Neural crest cell (in vitro differentiated cells): ENCODE measurements at regions not wholly inside any gene's neighbourhood (a gene's known extent, or its start where the extent isn't known, plus 50 kb on each side); places are given as distances from the start of the nearest gene placed in this dataset.

Experiments
- DNase-seq: peaks from one replicate; pipeline ENCODE4 v3.0.0; 2021; ENCODE audit warnings: low read depth, mixed read lengths, low spot score
- H3K27ac Mint-ChIP-seq: one replicate; pipeline ENCODE4 v1.8.0; 2021; ENCODE audit warnings: mild to moderate bottlenecking, mixed read lengths; ENCODE audit not compliant: unreplicated experiment
- H3K27me3 Mint-ChIP-seq: 2 replicates; pipeline ENCODE4 v1.8.0; 2021; ENCODE audit warnings: low read depth, mild to moderate bottlenecking, mixed read lengths
- H3K36me3 Mint-ChIP-seq: 2 replicates; pipeline ENCODE4 v1.8.0; 2021; ENCODE audit warnings: low read depth, mild to moderate bottlenecking, mixed read lengths
- H3K4me1 Mint-ChIP-seq: 2 replicates; pipeline ENCODE4 v1.8.0; 2021; ENCODE audit warnings: mixed read lengths
- H3K4me3 Mint-ChIP-seq: one replicate; pipeline ENCODE4 v1.8.0; 2021; ENCODE audit warnings: mild to moderate bottlenecking, mixed read lengths
- H3K9me3 Mint-ChIP-seq: 2 replicates; pipeline ENCODE4 v1.8.0; 2021; ENCODE audit warnings: mixed read lengths
- CTCF ChIP-seq: fragments of 200-600 bp; sonication (generic); conservative IDR thresholded peaks from 2 replicates; pipeline ENCODE4 v1.5.0; 2021; ENCODE audit warnings: antibody characterized with exemption, mild to moderate bottlenecking

DNA sequence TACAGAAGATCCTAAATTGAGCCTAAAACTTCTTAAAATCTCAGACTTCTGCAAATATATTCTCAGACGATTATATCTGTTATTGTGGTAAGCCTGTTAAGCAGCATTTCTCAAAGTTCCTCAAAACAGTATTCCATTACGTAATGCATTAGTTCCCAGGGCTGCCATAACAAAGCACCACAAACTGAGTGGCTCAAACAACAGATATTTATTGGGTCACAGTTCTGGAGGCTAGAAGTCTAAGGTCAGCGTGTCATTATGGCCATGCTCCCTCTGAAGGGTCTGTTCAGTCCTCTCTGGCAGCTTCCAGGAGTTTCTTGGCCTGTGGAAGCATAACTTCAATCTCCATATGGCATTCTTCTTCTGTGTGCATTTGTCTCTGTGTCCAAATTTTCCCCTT is 103.5 kb upstream of the ST6GALNAC5 start:
- Mint-ChIP-seq H3K36me3 (no peaks in the 10 kb centered on the region), H3K27me3 (no peaks in the 10 kb centered on the region), H3K27ac (no peak overlapping the region), H3K4me1 (peaks cover 11% of the 10 kb centered on the region), H3K4me3 (no peak overlapping the region), H3K9me3 (peaks cover 5% of the 10 kb centered on the region)
- no peak for TF ChIP-seq CTCF
- no peak for DNase-seq

DNA sequence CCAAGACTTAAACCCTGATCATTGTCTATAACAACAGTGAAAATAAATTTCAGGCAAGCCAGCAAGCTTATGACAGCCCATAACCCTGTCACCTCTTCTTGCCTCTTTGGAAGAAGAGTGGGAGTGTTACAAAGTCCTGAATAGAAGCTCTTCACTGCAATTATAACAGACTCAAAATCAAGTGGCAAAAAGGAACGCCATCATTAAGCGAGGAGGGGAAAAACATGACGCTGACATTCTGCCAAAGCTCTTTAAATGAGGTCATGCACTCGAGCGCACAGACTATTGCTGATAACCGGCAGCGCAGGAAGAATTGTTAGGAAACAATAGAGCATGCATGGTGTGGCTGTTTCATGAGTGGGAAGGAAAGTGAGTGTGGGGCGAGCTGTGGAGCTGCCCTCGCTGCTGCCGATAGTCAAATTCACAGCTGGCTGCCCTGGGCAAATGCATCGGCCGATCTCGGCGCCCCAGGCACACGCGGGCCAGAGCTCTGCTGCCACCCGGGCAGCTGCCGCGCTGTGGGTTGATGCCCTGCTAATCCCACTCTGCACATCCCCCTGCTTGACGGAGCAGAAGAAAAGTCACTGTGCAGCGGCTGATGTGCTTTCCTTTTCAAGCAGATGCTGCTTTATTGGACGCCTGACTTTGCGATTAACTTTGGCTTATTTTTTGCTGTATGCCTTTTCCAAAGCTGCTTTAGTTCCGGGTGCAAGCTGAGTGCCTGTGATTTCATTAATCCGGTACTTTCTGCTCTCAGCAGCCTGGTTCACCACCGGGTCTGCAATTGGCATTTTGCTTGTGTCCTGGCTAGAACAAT is 102.4 kb upstream of the ST6GALNAC5 start:
- Mint-ChIP-seq H3K4me1 (peaks cover 11% of the 10 kb centered on the region), H3K36me3 (no peaks in the 10 kb centered on the region), H3K27me3 (no peaks in the 10 kb centered on the region), H3K27ac (no peak overlapping the region), H3K4me3 (no peak overlapping the region), H3K9me3 (peaks cover 5% of the 10 kb centered on the region)
- no peak for TF ChIP-seq CTCF
- no peak for DNase-seq

DNA sequence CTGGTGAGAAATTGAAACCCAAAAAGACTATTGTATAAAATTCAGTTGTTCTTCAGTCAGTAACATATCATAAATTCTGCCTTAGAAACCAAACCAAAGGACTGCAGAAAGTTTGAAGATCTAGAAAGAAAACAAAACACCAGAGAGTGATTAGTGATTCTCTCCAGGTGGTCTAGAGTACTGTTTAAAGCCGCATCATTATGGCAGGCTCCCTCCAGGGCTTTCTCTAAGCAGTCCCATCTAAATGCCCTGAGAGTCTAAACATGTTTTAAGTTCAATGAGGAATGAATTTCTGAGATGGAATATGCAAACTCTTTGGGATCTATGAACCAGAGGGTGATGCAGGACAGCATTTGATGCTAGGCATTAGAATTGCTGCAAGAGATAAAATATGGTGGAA is 100.9 kb upstream of the ST6GALNAC5 start:
- DNase-seq = no peak
- Mint-ChIP-seq H3K4me3 (no peak overlapping the region), H3K36me3 (no peaks in the 10 kb centered on the region), H3K27me3 (no peaks in the 10 kb centered on the region), H3K9me3 (peaks cover 5% of the 10 kb centered on the region), H3K27ac (no peak overlapping the region), H3K4me1 (peaks cover 11% of the 10 kb centered on the region)
- no peak for TF ChIP-seq CTCF

- H3K4me1 Mint-ChIP-seq = peaks cover 4% of the 10 kb centered on the region
- H3K36me3 Mint-ChIP-seq = no peaks in the 10 kb centered on the region
- peaks cover 5% of the 10 kb centered on the region for H3K9me3 Mint-ChIP-seq
- no peak for TF ChIP-seq CTCF
- no peaks in the 10 kb centered on the region for H3K27me3 Mint-ChIP-seq
- DNase-seq = no peak
- H3K27ac Mint-ChIP-seq = no peak overlapping the region
- H3K4me3 Mint-ChIP-seq = no peak overlapping the region
Measured at GRCh38 chr1:76769911-76770310, 97.4 kb upstream of the ST6GALNAC5 start.

- no peaks in the 10 kb centered on the region for H3K27me3 Mint-ChIP-seq
- H3K4me3 Mint-ChIP-seq = no peak overlapping the region
- TF ChIP-seq CTCF = no peak
- H3K36me3 Mint-ChIP-seq = no peaks in the 10 kb centered on the region
- H3K4me1 Mint-ChIP-seq = no peaks in the 10 kb centered on the region
- DNase-seq = no peak
- H3K27ac Mint-ChIP-seq = no peak overlapping the region
- H3K9me3 Mint-ChIP-seq = peaks cover 5% of the 10 kb centered on the region
Measured at GRCh38 chr1:76770979-76771378, 96.3 kb upstream of the ST6GALNAC5 start.
